NCI-H2029 treated with DMSO at 0.1 percent for 48 hours (cell line): ENCODE measurements at regions not wholly inside any gene's neighbourhood (a gene's known extent, or its start where the extent isn't known, plus 50 kb on each side); places are given as distances from the start of the nearest gene placed in this dataset.
"Not testable (repeated sequence)": the region's sequence is repeated elsewhere in the genome, so short reads cannot be mapped to it uniquely, and the experiment has no call there.

Source experiments
- DNase-seq: peaks from one replicate; lab custom pipeline; 2025; lab: John Stamatoyannopoulos, UW

GRCh38 chr6:26720663-26721218, 61.2 kb upstream of the ZNF322 start:
- DNase-seq: not testable (repeated sequence)

GRCh38 chr6:26730019-26730766, 70.6 kb upstream of the ZNF322 start:
- not testable (repeated sequence) for DNase-seq

- DNase-seq: not testable (repeated sequence)
These were observed 75.4 kb upstream of the ZNF322 start for GRCh38 chr6:26734776-26735472.

GRCh38 chr6:26739811-26740210, 80.3 kb upstream of the ZNF322 start:
- DNase-seq: no peak

- no peak for DNase-seq
These were observed 83.7 kb upstream of the ZNF322 start for GRCh38 chr6:26743157-26743821.

- no peak for DNase-seq
These were observed 84.6 kb upstream of the ZNF322 start for GRCh38 chr6:26743941-26744699.

GRCh38 chr6:26744837-26745282, 85.3 kb upstream of the ZNF322 start:
- not testable (repeated sequence) for DNase-seq

GRCh38 chr6:26745964-26746363, 86.4 kb upstream of the ZNF322 start:
- DNase-seq: not testable (repeated sequence)

GRCh38 chr6:26749126-26749758, 89.7 kb upstream of the ZNF322 start:
- DNase-seq: not testable (repeated sequence)

- DNase-seq: not testable (repeated sequence)
These were observed 90.2 kb upstream of the ZNF322 start for GRCh38 chr6:26749759-26750126.

- DNase-seq: no peak
These were observed 94.7 kb upstream of the ZNF322 start for GRCh38 chr6:26754212-26754611.

- DNase-seq: not testable (repeated sequence)
These were observed 95.3 kb upstream of the ZNF322 start for GRCh38 chr6:26754801-26755200.

- DNase-seq: not testable (repeated sequence)
These were observed 96.7 kb upstream of the ZNF322 start for GRCh38 chr6:26756067-26756805.

- DNase-seq: not testable (repeated sequence)
These were observed 106.8 kb upstream of the ZNF322 start for GRCh38 chr6:26766203-26766902.

GRCh38 chr6:26770941-26771666, 111.6 kb upstream of the ZNF322 start:
- not testable (repeated sequence) for DNase-seq

- not testable (repeated sequence) for DNase-seq
These were observed 113.9 kb upstream of the ZNF322 start for GRCh38 chr6:26773414-26773813.

GRCh38 chr6:26780563-26780962, 121.0 kb upstream of the ZNF322 start:
- DNase-seq: not testable (repeated sequence)

- DNase-seq: not testable (repeated sequence)
These were observed 136.1 kb upstream of the ZNF322 start for GRCh38 chr6:26795474-26796307.
